IPS-18c (cell line): ENCODE measurements at regions not wholly inside any gene's neighbourhood (a gene's known extent, or its start where the extent isn't known, plus 50 kb on each side); places are given as distances from the start of the nearest gene placed in this dataset.

Source experiments
- H3K4me3 ChIP-seq: 2 replicates; pipeline ENCODE4 v1.7.0; 2013; ENCODE audit warnings: low read depth, mild to moderate bottlenecking, low read length, moderate library complexity; ENCODE audit not compliant: insufficient read depth
- H3K9me3 ChIP-seq: one replicate; pipeline ENCODE4 v1.6.1; 2013; ENCODE audit warnings: mild to moderate bottlenecking, low read length, moderate library complexity; ENCODE audit not compliant: control insufficient read depth, insufficient read depth

- H3K4me3 ChIP-seq: no peak overlapping the region
- peaks cover 7% of the 10 kb centered on the region for H3K9me3 ChIP-seq
These were observed 495.1 kb upstream of the FRG1 start for GRCh38 chr4:189445613-189446012.

DNA sequence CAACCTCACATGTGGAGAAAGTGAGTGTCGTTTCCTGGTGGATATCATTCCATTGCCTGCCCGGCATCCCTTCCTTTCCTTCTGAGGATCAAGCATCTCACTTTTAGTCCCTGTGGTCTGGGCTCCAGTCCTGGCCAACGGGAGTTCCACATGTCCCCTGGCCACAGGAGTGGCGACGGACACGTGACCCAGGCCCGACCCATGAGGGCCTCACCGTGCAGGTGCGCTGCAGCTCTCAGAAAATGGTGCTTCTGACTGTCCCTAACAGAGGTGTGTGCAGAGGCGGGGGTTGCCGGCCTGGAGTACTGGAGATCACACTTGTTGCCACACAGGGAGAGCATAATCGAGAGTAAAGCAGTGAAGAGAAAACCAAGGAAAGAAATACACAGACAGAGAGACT, 476.9 kb upstream of the FRG1 start:
- H3K4me3 ChIP-seq: no peak overlapping the region
- peaks cover 2% of the 10 kb centered on the region for H3K9me3 ChIP-seq

GRCh38 chr4:189494407-189494806, 446.3 kb upstream of the FRG1 start:
- no peak overlapping the region for H3K4me3 ChIP-seq
- no peaks in the 10 kb centered on the region for H3K9me3 ChIP-seq

DNA sequence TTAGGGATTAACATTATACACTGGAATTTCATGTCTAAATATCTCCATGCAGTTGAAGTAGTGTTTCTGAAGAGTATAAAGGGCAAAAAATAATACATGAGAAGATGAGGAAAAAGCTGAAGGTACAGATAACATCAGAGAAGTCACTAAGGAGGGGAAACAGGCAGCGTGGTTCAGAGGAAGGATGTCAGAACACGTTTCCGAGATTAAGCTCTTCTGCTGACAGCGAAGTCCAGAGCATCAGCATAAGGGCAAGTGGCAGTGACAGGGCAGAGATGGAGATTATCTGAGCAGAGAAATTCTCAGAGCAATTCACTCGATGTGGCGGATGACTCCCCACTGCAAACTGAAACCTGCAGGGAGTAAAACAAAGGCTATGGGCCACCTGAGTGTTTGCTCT, 443.2 kb upstream of the FRG1 start:
- no peaks in the 10 kb centered on the region for H3K9me3 ChIP-seq
- no peak overlapping the region for H3K4me3 ChIP-seq

GRCh38 chr4:189497996-189498395, 442.7 kb upstream of the FRG1 start:
- H3K4me3 ChIP-seq: no peak overlapping the region
- H3K9me3 ChIP-seq: no peaks in the 10 kb centered on the region

DNA sequence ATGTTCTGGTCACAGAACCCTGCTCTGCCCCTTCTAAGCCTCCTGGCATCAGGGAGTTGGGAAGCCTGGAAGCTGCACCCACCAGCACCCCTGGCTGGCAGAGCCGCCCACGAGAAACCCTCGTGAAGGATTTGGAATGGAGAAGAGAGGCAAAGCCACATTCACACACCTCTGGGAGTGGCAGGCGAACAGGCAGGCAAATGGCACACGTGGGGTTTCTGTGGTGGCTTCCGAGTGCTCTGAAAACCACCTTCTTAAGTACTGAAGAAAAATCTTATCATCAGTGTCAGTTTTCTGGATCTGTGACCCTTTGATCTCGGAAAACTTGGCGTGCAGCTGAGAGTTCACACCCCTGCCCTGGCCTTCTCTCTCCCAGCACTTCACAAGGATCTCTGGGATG, 442.2 kb upstream of the FRG1 start:
- no peak overlapping the region for H3K4me3 ChIP-seq
- H3K9me3 ChIP-seq: no peaks in the 10 kb centered on the region

GRCh38 chr4:189499696-189500095, 441.0 kb upstream of the FRG1 start:
- Histone ChIP-seq H3K9me3 (no peaks in the 10 kb centered on the region), H3K4me3 (no peak overlapping the region)

DNA sequence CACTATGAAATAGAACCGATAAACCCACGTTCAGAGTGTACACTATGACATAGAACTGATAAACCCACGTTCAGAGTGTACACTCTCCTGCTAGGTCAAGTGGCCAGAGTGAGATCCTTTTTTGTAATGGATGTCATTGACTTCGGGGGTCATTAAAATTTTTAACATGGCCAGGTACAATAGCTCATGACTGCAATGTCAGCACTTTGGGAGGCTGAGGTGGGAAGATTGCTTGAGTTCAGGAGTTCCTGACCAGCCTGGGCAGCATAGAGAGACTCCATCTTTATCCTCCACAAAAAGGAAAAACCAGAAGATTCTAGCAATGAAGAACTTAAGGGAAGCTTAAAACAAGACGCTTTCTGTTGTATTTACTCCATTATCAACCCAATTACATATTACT, 439.7 kb upstream of the FRG1 start:
- no peaks in the 10 kb centered on the region for H3K9me3 ChIP-seq

DNA sequence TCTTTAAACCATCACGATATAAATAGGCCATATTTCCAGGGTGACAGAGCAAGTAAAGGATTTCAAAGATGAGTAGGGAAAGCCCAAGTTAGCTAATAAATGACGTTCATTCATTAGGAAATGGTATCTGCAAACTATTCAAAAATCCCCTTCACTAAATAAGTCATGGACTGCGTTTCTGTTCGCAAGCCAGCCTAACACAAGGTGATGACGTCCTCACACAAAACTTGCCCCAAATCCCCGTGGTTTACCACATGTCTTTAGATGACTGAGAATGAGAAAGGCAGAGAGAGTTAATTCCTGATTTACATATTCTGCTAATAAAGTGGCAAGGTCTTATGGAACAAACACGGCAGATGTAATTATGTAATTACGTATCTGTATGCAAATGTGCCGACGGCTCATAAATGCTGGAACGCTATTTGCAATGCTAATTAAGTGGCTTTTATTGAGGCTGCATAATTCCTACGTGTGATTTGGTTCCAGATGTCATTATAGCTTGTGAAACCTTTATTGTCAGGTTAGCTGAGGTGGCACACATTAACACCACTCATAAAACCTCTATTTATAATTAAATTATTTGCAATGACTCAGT, 437.7 kb upstream of the FRG1 start:
- no peak overlapping the region for H3K4me3 ChIP-seq
- H3K9me3 ChIP-seq: no peaks in the 10 kb centered on the region

More for the DNA sequence above, 439.7 kb upstream of the FRG1 start:
- H3K4me3 ChIP-seq: no peak overlapping the region

- H3K4me3 ChIP-seq: no peak overlapping the region
These were observed 436.5 kb upstream of the FRG1 start for GRCh38 chr4:189504220-189504619.

GRCh38 chr4:189505380-189505779, 435.3 kb upstream of the FRG1 start:
- Histone ChIP-seq H3K9me3 (no peaks in the 10 kb centered on the region), H3K4me3 (no peak overlapping the region)

More at GRCh38 chr4:189504220-189504619, 436.5 kb upstream of the FRG1 start:
- H3K9me3 ChIP-seq: no peaks in the 10 kb centered on the region

GRCh38 chr4:189506080-189506479, 434.6 kb upstream of the FRG1 start:
- no peaks in the 10 kb centered on the region for H3K9me3 ChIP-seq
- H3K4me3 ChIP-seq: no peak overlapping the region

GRCh38 chr4:189507060-189507459, 433.6 kb upstream of the FRG1 start:
- no peak overlapping the region for H3K4me3 ChIP-seq
- H3K9me3 ChIP-seq: no peaks in the 10 kb centered on the region

- Histone ChIP-seq H3K4me3 (no peak overlapping the region), H3K9me3 (no peaks in the 10 kb centered on the region)
These were observed 430.1 kb upstream of the FRG1 start for GRCh38 chr4:189510601-189511000.

DNA sequence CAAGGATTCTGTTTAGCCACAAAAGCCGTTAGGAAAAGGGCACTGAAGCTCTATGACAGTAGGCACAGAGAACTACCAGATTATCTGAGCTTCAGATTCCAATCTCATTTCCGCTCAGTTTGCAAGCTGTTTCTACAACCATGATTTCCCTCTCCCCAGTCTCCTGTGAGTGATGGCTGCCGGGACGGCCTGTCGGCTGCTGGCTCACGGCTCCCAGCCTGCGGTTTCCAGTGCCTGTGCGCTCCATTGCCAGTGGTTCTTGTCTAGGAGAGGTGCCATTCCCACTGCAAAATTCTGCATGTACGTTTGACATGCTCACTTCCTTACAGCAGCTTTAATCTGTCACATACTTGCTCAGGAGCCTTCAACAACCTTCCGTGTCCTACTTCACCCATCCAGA, 429.1 kb upstream of the FRG1 start:
- no peak overlapping the region for H3K4me3 ChIP-seq
- H3K9me3 ChIP-seq: no peaks in the 10 kb centered on the region

DNA sequence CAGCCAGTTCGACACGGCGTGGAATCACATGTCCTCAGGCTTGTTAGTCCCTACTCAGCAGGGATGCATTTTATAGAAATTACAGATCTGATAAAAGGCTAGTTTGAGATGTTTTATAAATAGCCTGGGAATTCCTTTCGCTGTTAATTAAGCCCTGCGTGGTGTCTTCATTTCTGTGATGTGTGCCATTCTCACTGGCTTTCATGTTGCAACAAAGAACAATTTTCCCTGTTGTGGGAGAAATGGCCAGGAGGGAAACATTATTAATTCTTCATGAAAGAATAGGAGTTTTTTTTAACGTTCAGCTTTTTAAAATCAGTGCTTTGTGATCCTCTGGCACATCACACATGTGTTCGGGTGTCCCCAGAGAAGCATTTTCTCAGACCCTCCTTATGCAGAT, 427.3 kb upstream of the FRG1 start:
- Histone ChIP-seq H3K9me3 (no peaks in the 10 kb centered on the region), H3K4me3 (no peak overlapping the region)

- Histone ChIP-seq H3K9me3 (no peaks in the 10 kb centered on the region), H3K4me3 (no peak overlapping the region)
These were observed 426.5 kb upstream of the FRG1 start for GRCh38 chr4:189514209-189514608.

DNA sequence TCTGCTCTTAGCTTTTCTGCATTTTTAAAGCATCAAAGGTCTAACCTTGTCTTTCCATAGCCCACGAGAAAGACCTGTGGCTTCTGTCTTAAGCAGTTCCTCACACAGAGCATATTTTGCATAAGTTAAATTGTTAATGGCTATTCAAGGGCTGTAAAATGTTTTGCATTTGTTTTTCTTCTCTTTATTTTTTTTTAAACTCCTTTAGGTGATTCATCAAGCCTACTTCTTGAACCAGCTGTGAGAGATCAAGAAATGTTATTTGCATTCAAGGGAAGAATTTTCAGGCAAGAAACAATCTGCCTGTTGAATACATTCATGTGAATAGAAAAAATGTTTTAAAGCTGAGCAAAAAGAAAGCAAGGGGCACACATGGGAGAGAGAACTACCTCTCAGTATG, 423.8 kb upstream of the FRG1 start:
- Histone ChIP-seq H3K4me3 (no peak overlapping the region), H3K9me3 (no peaks in the 10 kb centered on the region)

GRCh38 chr4:189519186-189519585, 421.5 kb upstream of the FRG1 start:
- no peak overlapping the region for H3K4me3 ChIP-seq
- no peaks in the 10 kb centered on the region for H3K9me3 ChIP-seq
